Nephron progenitor cell (in vitro differentiated cells): ENCODE measurements at regions not wholly inside any gene's neighbourhood (a gene's known extent, or its start where the extent isn't known, plus 50 kb on each side); places are given as distances from the start of the nearest gene placed in this dataset.

Experiments
- DNase-seq: peaks from one replicate; pipeline ENCODE4 v3.0.0; 2021
- H3K27ac Mint-ChIP-seq: 2 replicates; pipeline ENCODE4 v1.8.0; 2021; ENCODE audit warnings: mild to moderate bottlenecking, moderate library complexity, mixed read lengths
- H3K27me3 Mint-ChIP-seq: 2 replicates; pipeline ENCODE4 v1.8.0; 2021; ENCODE audit warnings: mild to moderate bottlenecking, low read depth, mixed read lengths; ENCODE audit not compliant: poor library complexity
- H3K36me3 Mint-ChIP-seq: 2 replicates; pipeline ENCODE4 v1.8.0; 2021; ENCODE audit warnings: low read depth, mixed read lengths
- H3K4me1 Mint-ChIP-seq: 2 replicates; pipeline ENCODE4 v1.8.0; 2021; ENCODE audit warnings: mixed read lengths
- H3K4me3 Mint-ChIP-seq: 2 replicates; pipeline ENCODE4 v1.8.0; 2021; ENCODE audit warnings: mild to moderate bottlenecking, moderate library complexity, mixed read lengths
- H3K9me3 Mint-ChIP-seq: 2 replicates; pipeline ENCODE4 v1.8.0; 2021; ENCODE audit warnings: mild to moderate bottlenecking, moderate library complexity, mixed read lengths
- TF ChIP-seq, protein P1 (sequence below): fragments of 200-600 bp; sonication (generic); IDR thresholded peaks from 2 replicates; pipeline ENCODE4 v1.5.0; 2021; ENCODE audit warnings: antibody characterized with exemption

DNA sequence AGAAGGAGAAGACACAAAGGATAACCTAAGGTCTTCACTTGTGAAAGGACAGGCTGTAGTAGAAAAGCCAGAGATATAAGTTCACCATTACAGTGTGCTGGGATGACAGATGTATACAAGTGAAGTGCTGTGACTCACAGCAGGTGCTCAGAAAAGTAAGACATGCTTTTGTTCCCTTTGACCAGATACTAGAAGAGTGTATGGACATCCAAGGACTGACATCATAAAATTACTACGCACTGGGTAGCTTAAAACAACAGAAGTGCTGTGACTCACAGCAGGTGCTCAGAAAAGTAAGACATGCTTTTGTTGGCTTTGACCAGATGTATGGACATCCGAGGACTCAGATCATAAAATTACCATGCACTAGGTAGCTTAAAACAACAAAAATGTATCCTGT is 61.6 kb upstream of the BTC start:
- H3K27me3 Mint-ChIP-seq, result peaks cover 7% of the 10 kb centered on the region
- no peak for DNase-seq
- H3K36me3 Mint-ChIP-seq, result no peaks in the 10 kb centered on the region
- H3K9me3 Mint-ChIP-seq, result peaks cover 6% of the 10 kb centered on the region
- H3K4me3 Mint-ChIP-seq, result no peak overlapping the region
- no peaks in the 10 kb centered on the region for H3K4me1 Mint-ChIP-seq
- TF ChIP-seq, protein P1, sequence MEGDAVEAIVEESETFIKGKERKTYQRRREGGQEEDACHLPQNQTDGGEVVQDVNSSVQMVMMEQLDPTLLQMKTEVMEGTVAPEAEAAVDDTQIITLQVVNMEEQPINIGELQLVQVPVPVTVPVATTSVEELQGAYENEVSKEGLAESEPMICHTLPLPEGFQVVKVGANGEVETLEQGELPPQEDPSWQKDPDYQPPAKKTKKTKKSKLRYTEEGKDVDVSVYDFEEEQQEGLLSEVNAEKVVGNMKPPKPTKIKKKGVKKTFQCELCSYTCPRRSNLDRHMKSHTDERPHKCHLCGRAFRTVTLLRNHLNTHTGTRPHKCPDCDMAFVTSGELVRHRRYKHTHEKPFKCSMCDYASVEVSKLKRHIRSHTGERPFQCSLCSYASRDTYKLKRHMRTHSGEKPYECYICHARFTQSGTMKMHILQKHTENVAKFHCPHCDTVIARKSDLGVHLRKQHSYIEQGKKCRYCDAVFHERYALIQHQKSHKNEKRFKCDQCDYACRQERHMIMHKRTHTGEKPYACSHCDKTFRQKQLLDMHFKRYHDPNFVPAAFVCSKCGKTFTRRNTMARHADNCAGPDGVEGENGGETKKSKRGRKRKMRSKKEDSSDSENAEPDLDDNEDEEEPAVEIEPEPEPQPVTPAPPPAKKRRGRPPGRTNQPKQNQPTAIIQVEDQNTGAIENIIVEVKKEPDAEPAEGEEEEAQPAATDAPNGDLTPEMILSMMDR, result no peak
- no peak overlapping the region for H3K27ac Mint-ChIP-seq

DNA sequence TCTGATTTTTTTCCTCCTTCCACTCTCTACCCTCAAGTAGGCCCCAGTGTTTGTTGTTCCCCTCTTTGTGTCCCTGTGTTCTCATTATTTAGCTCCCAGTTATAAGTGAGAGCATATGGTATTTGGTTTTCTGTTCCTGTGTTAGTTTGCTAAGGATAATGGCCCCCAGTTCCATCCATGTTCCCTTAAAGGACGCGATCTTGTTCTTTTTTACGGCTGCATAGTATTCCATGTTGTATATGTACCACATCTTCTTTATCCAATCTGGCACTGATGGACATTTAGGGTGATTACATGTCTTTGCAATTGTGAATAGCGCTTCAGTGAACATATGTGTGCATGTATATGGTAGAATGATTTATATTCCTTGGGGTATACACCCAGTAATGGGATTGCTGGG is 54.5 kb upstream of the BTC start:
- no peak overlapping the region for H3K27ac Mint-ChIP-seq
- no peak for DNase-seq
- H3K9me3 Mint-ChIP-seq, result peaks cover 37% of the 10 kb centered on the region
- no peaks in the 10 kb centered on the region for H3K4me1 Mint-ChIP-seq
- H3K4me3 Mint-ChIP-seq, result no peak overlapping the region
- peaks cover 3% of the 10 kb centered on the region for H3K27me3 Mint-ChIP-seq
- H3K36me3 Mint-ChIP-seq, result no peaks in the 10 kb centered on the region
- TF ChIP-seq, protein P1, result no peak

DNA sequence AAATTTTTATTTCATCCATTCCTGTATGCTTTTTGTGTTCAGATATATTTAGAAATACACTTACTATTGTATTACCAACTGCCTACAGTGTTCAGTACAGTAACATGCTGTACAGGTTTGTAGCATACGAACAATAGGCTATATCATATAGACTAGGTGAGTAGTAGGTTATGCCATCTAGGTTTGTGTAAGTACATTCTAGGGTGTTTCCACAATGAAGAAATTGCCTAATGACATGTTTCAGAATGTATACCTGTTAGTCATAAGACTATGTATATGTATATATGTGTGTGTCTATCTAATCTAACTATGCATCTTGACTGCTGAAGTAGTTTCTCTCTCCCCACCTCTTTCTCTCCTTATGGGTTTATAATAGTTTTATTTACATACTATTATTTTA is 51.5 kb upstream of the BTC start:
- Mint-ChIP-seq H3K9me3 (peaks cover 32% of the 10 kb centered on the region), H3K27ac (no peak overlapping the region), H3K36me3 (no peaks in the 10 kb centered on the region), H3K4me3 (no peak overlapping the region), H3K27me3 (peaks cover 3% of the 10 kb centered on the region), H3K4me1 (no peaks in the 10 kb centered on the region)
- DNase-seq, result no peak
- TF ChIP-seq, protein P1, result no peak
